Kidney (tissue), 13 donors: ENCODE measurements at regions not wholly inside any gene's neighbourhood (a gene's known extent, or its start where the extent isn't known, plus 50 kb on each side); places are given as distances from the start of the nearest gene placed in this dataset.

Experiments
- DNase-seq, 5 donors: peaks; one replicate each; pipeline ENCODE4 v3.0.0-alpha.2; 2013 to 2020
- FAIRE-seq: peaks from 2 replicates; lab custom pipeline; 2012; peaks lifted over from hg19 to GRCh38; lab: Jason Lieb, UNC
- H3K27ac ChIP-seq, 2 donors: one replicate each; pipeline ENCODE4 v1.7.0; 2013; ENCODE audit warnings: low read depth in 2 of 2, low read length in 2 of 2, inconsistent platforms in 1 of 2
- H3K27me3 ChIP-seq: one replicate; pipeline ENCODE4 v1.7.1; 2013; ENCODE audit warnings: low read length, inconsistent platforms; ENCODE audit not compliant: control insufficient read depth, insufficient read depth
- H3K36me3 ChIP-seq, 3 donors: one replicate each; pipeline versions ENCODE4 v1.7.0 to v1.7.1; 2013; ENCODE audit warnings: low read length in 3 of 3, control low read depth in 1 of 3, inconsistent platforms in 1 of 3; ENCODE audit not compliant: insufficient read depth in 3 of 3, control insufficient read depth in 2 of 3
- H3K4me1 ChIP-seq, 3 donors: one replicate each; pipeline versions ENCODE4 v1.7.0 to v1.7.1; 2013; ENCODE audit warnings: low read length in 3 of 3, inconsistent platforms in 1 of 3, low read depth in 1 of 3; ENCODE audit not compliant: control insufficient read depth in 2 of 3, insufficient read depth in 2 of 3
- H3K4me3 ChIP-seq, 3 donors: one replicate each; pipeline versions ENCODE4 v1.7.0 to v1.8.1; 2013; ENCODE audit warnings: low read length in 3 of 3, control low read depth in 1 of 3, inconsistent platforms in 1 of 3
- H3K9ac ChIP-seq, 3 donors: one replicate each; pipeline versions ENCODE4 v1.7.0 to v1.7.1; 2013; ENCODE audit warnings: low read length in 3 of 3, control low read depth in 1 of 3, inconsistent platforms in 1 of 3
- H3K9me3 ChIP-seq, 3 donors: one replicate each; pipeline versions ENCODE4 v1.7.0 to v1.7.1; 2013; ENCODE audit warnings: low read length in 3 of 3, control low read depth in 1 of 3, inconsistent platforms in 1 of 3; ENCODE audit not compliant: control insufficient read depth in 2 of 3, insufficient read depth in 1 of 3
- intact Hi-C: fragments of 100-400 bp; cut with DNase I; formaldehyde crosslinking; loops from one replicate; pipeline ENCODE4 v1.11.1; 2022
- TF ChIP-seq, protein P1 (sequence below): IDR thresholded peaks from 3 replicates; pipeline ENCODE4 v1.5.1; 2012; ENCODE audit warnings: mild to moderate bottlenecking, moderate library complexity, borderline replicate concordance; ENCODE audit not compliant: insufficient read depth; ENCODE audit errors: extremely low read depth
- donor health status: control.
- donor health status: control.
- donor health status: control.
- donor health status: control.
- donor health status: control.
- donor health status: DM: yes; HTN: yes; CAD: no.
- donor health status: Normal renal cell carcinoma (clear cell type).

- H3K36me3 ChIP-seq: no peaks in the 10 kb centered on the region
- no peaks in the 10 kb centered on the region for H3K27me3 ChIP-seq
- H3K4me3 ChIP-seq: no peak overlapping the region
- H3K4me1 ChIP-seq: no peaks in the 10 kb centered on the region
- H3K9ac ChIP-seq: no peak overlapping the region
- DNase-seq: no peak
- intact Hi-C loops: no loop called here
- FAIRE-seq: no peak
- H3K27ac ChIP-seq: no peak overlapping the region
- TF ChIP-seq, protein P1, sequence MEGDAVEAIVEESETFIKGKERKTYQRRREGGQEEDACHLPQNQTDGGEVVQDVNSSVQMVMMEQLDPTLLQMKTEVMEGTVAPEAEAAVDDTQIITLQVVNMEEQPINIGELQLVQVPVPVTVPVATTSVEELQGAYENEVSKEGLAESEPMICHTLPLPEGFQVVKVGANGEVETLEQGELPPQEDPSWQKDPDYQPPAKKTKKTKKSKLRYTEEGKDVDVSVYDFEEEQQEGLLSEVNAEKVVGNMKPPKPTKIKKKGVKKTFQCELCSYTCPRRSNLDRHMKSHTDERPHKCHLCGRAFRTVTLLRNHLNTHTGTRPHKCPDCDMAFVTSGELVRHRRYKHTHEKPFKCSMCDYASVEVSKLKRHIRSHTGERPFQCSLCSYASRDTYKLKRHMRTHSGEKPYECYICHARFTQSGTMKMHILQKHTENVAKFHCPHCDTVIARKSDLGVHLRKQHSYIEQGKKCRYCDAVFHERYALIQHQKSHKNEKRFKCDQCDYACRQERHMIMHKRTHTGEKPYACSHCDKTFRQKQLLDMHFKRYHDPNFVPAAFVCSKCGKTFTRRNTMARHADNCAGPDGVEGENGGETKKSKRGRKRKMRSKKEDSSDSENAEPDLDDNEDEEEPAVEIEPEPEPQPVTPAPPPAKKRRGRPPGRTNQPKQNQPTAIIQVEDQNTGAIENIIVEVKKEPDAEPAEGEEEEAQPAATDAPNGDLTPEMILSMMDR: no peak
- no peaks in the 10 kb centered on the region for H3K9me3 ChIP-seq
These were observed 725.3 kb upstream of the CCDC179 start for GRCh38 chr11:23585416-23586104.

DNA sequence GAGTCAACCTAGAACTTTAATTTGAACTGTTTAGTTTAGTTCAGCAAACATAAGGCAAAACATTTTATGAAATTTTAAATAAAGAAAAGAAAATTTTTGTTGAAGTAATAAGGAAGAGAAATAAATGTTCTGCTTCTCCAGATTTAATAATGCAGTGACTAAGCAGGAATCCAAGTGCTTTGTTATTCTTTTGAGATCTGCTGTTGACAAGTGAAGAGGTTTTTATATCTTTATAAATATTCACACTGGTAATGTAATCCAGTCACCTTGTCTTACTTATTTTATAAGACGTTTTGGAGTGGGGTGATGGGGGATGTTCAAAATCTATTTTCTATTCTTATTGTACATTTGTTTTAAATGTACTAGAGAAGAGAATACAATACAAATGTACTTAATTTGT, 725.9 kb upstream of the CCDC179 start:
- FAIRE-seq (no peak), DNase-seq (no peak)
- intact Hi-C loops: no loop called here
- no peak overlapping the region for H3K27ac ChIP-seq
- H3K9ac ChIP-seq: no peak overlapping the region
- TF ChIP-seq, protein P1: no peak
- no peaks in the 10 kb centered on the region for H3K4me1 ChIP-seq
- H3K9me3 ChIP-seq: no peaks in the 10 kb centered on the region
- no peaks in the 10 kb centered on the region for H3K36me3 ChIP-seq
- H3K27me3 ChIP-seq: no peaks in the 10 kb centered on the region
- no peak overlapping the region for H3K4me3 ChIP-seq

- H3K27me3 ChIP-seq: no peaks in the 10 kb centered on the region
- DNase-seq (no peak), FAIRE-seq (no peak)
- no peak overlapping the region for H3K4me3 ChIP-seq
- no peaks in the 10 kb centered on the region for H3K9me3 ChIP-seq
- no peaks in the 10 kb centered on the region for H3K36me3 ChIP-seq
- TF ChIP-seq, protein P1: no peak
- intact Hi-C loops: no loop called here
- no peak overlapping the region for H3K9ac ChIP-seq
- no peaks in the 10 kb centered on the region for H3K4me1 ChIP-seq
- no peak overlapping the region for H3K27ac ChIP-seq
These were observed 730.5 kb upstream of the CCDC179 start for GRCh38 chr11:23590596-23591308.
